GM10266 (cell line): ENCODE measurements at regions not wholly inside any gene's neighbourhood (a gene's known extent, or its start where the extent isn't known, plus 50 kb on each side); places are given as distances from the start of the nearest gene placed in this dataset.

Experiments
- DNase-seq: peaks from one replicate; pipeline ENCODE4 v3.0.0; 2012; ENCODE audit errors: extremely low spot score
- CTCF ChIP-seq: IDR thresholded peaks from 2 replicates; pipeline ENCODE4 v1.5.1; 2012; ENCODE audit warnings: mild to moderate bottlenecking, low read depth; ENCODE audit not compliant: control insufficient read depth, insufficient read depth; ENCODE audit errors: missing control alignments

GRCh38 chr12:85661461-85662206, 174.6 kb downstream of the RASSF9 start:
- no peak for DNase-seq

GRCh38 chr12:85662207-85662602, 174.0 kb downstream of the RASSF9 start:
- DNase-seq = no peak
- no peak for TF ChIP-seq CTCF

More at GRCh38 chr12:85661461-85662206, 174.6 kb downstream of the RASSF9 start:
- no peak for TF ChIP-seq CTCF

GRCh38 chr12:85663631-85664030, 172.6 kb downstream of the RASSF9 start:
- DNase-seq = no peak
- TF ChIP-seq CTCF = no peak

GRCh38 chr12:85664429-85664828, 171.8 kb downstream of the RASSF9 start:
- DNase-seq = no peak
- no peak for TF ChIP-seq CTCF

- DNase-seq = no peak
- TF ChIP-seq CTCF = no peak
Measured at GRCh38 chr12:85669911-85670310, 166.3 kb downstream of the RASSF9 start.

GRCh38 chr12:85672436-85672835, 163.8 kb downstream of the RASSF9 start:
- no peak for DNase-seq
- TF ChIP-seq CTCF = no peak

- DNase-seq = no peak
- TF ChIP-seq CTCF = no peak
Measured at GRCh38 chr12:85673921-85674420, 162.2 kb downstream of the RASSF9 start.
